SKM-1 (cell line): ENCODE measurements at regions not wholly inside any gene's neighbourhood (a gene's known extent, or its start where the extent isn't known, plus 50 kb on each side); places are given as distances from the start of the nearest gene placed in this dataset.

ENCODE experiments used
- DNase-seq: peaks from one replicate; lab custom pipeline; 2025; ENCODE audit not compliant: unreplicated experiment; lab: John Stamatoyannopoulos, UW

GRCh38 chr16:54687043-54687899 lies 243.4 kb upstream of the IRX5 start:
- no peak for DNase-seq

- DNase-seq: no peak
Measured at GRCh38 chr16:54685682-54686081, 245.0 kb upstream of the IRX5 start.

- no peak for DNase-seq
Measured at GRCh38 chr16:54679531-54679930, 251.1 kb upstream of the IRX5 start.

GRCh38 chr16:54677308-54677950 lies 253.2 kb upstream of the IRX5 start:
- DNase-seq: no peak

- no peak for DNase-seq
Measured at GRCh38 chr16:54673313-54673712, 257.4 kb upstream of the IRX5 start.

GRCh38 chr16:54672500-54672899 lies 258.2 kb upstream of the IRX5 start:
- DNase-seq: no peak

- no peak for DNase-seq
Measured at GRCh38 chr16:54657709-54658102, 273.0 kb upstream of the IRX5 start.

GRCh38 chr16:54657058-54657708 lies 273.5 kb upstream of the IRX5 start:
- no peak for DNase-seq

GRCh38 chr16:54655121-54655590 lies 275.5 kb upstream of the IRX5 start:
- DNase-seq: no peak

- DNase-seq: no peak
Measured at GRCh38 chr16:54654429-54654828, 276.2 kb upstream of the IRX5 start.

- peak; percentile 10 for DNase-seq
Measured at GRCh38 chr16:54652201-54652770, 278.4 kb upstream of the IRX5 start.

GRCh38 chr16:54651440-54652195 lies 279.0 kb upstream of the IRX5 start:
- DNase-seq: peak; percentile 24

- DNase-seq: no peak
Measured at GRCh38 chr16:54649876-54650275, 280.8 kb upstream of the IRX5 start.

GRCh38 chr16:54648575-54648974 lies 282.1 kb upstream of the IRX5 start:
- DNase-seq: no peak

- no peak for DNase-seq
Measured at GRCh38 chr16:54647725-54648221, 282.9 kb upstream of the IRX5 start.

GRCh38 chr16:54647216-54647615 lies 283.4 kb upstream of the IRX5 start:
- DNase-seq: no peak

- DNase-seq: no peak
Measured at GRCh38 chr16:54645345-54645744, 285.3 kb upstream of the IRX5 start.

GRCh38 chr16:54636221-54636793 lies 294.4 kb upstream of the IRX5 start:
- no peak for DNase-seq

- no peak for DNase-seq
Measured at GRCh38 chr16:54633943-54634362, 296.7 kb upstream of the IRX5 start.
